A673 (cell line): ENCODE measurements at regions not wholly inside any gene's neighbourhood (a gene's known extent, or its start where the extent isn't known, plus 50 kb on each side); places are given as distances from the start of the nearest gene placed in this dataset.

Source experiments
- BruUV-seq: library from RNA; stranded (reverse); fragments of 400-500 nt; replicated peaks from 2 replicates; lab custom pipeline; 2021; lab: Mats Ljungman, UMichigan
- CTCF ChIA-PET: fragments of 300-600 bp; sonication (Branson Sonifier 250); formaldehyde crosslinking; loops from one replicate; lab custom pipeline; 2022; ENCODE audit warnings: antibody characterized with exemption; lab: Charles Lee
- POLR2A ChIA-PET: fragments of 300-600 bp; sonication (Branson Sonifier 250); formaldehyde crosslinking; loops from one replicate; lab custom pipeline; 2022; ENCODE audit warnings: antibody characterized with exemption; ENCODE audit not compliant: low non-redundant PET; lab: Charles Lee
- DNase-seq: peaks from one replicate; pipeline ENCODE4 v3.0.0-alpha.2; 2015; ENCODE audit warnings: low spot score
- H3K27ac ChIP-seq: fragments of 200-600 bp; sonication (generic); 2 replicates; pipeline ENCODE4 v1.5.1; 2016; ENCODE audit warnings: mixed run types, low read depth, mild to moderate bottlenecking, mixed read lengths, antibody characterized with exemption, low read length; ENCODE audit not compliant: poor library complexity, severe bottlenecking
- H3K27me3 ChIP-seq: fragments of 200-600 bp; sonication (generic); replicated peaks from 2 replicates; pipeline ENCODE4 v1.6.1; 2017; ENCODE audit warnings: mixed run types, low read depth, mild to moderate bottlenecking, mixed read lengths, antibody characterized with exemption, low read length; ENCODE audit not compliant: insufficient read depth, poor library complexity
- H3K36me3 ChIP-seq: fragments of 200-600 bp; sonication (generic); 2 replicates; pipeline ENCODE4 v1.6.1; 2016; ENCODE audit warnings: mixed run types, mild to moderate bottlenecking, mixed read lengths, antibody characterized with exemption, low read length; ENCODE audit not compliant: insufficient read depth, poor library complexity, severe bottlenecking
- H3K4me1 ChIP-seq: fragments of 200-600 bp; sonication (generic); 2 replicates; pipeline ENCODE4 v1.6.1; 2017; ENCODE audit warnings: mixed run types, mild to moderate bottlenecking, mixed read lengths, antibody characterized with exemption, low read length; ENCODE audit not compliant: insufficient read depth, poor library complexity, severe bottlenecking
- H3K4me3 ChIP-seq: fragments of 200-600 bp; sonication (generic); 2 replicates; pipeline ENCODE4 v1.5.1; 2016; ENCODE audit warnings: low read depth, mixed run types, mild to moderate bottlenecking, mixed read lengths, low read length; ENCODE audit not compliant: poor library complexity, severe bottlenecking
- H3K9me3 ChIP-seq: fragments of 200-600 bp; sonication (generic); 2 replicates; pipeline ENCODE4 v1.6.1; 2016; ENCODE audit warnings: mixed run types, low read depth, mild to moderate bottlenecking, mixed read lengths, antibody characterized with exemption, low read length; ENCODE audit not compliant: poor library complexity, severe bottlenecking
- CTCF ChIP-seq: fragments of 300-800, 200-600 bp; sonication (generic); conservative IDR thresholded peaks from 2 replicates; pipeline ENCODE4 v1.5.1; 2017; ENCODE audit warnings: low read depth, mild to moderate bottlenecking, antibody characterized with exemption, low read length, moderate library complexity, mixed read lengths
- EZH2 ChIP-seq: fragments of 200-600 bp; sonication (generic); IDR thresholded peaks from 2 replicates; pipeline ENCODE4 v1.6.1; 2017; ENCODE audit warnings: borderline replicate concordance, low read depth, mild to moderate bottlenecking, mixed read lengths, antibody characterized with exemption, low read length; ENCODE audit not compliant: poor library complexity, severe bottlenecking
- intact Hi-C: fragments of 100-400 bp; cut with micrococcal nuclease; formaldehyde crosslinking; loops from one replicate; pipeline ENCODE4 v1.10.0; 2022; ENCODE audit not compliant: unreplicated experiment

GRCh38 chr21:26366781-26367180 lies 196.2 kb upstream of the APP start:
- Histone ChIP-seq H3K9me3 (no peaks in the 10 kb centered on the region), H3K4me3 (no peak overlapping the region), H3K4me1 (no peaks in the 10 kb centered on the region), H3K27me3 (no peaks in the 10 kb centered on the region), H3K27ac (no peak overlapping the region), H3K36me3 (no peaks in the 10 kb centered on the region)
- BruUV-seq: no TSS peak
- CTCF ChIA-PET: no interaction called here
- DNase-seq: no peak
- intact Hi-C loops: no loop called here
- POLR2A ChIA-PET: no interaction called here
- TF ChIP-seq CTCF (no peak), EZH2 (no peak)

- TF ChIP-seq CTCF (no peak), EZH2 (no peak)
- Histone ChIP-seq H3K36me3 (no peaks in the 10 kb centered on the region), H3K4me3 (no peak overlapping the region), H3K27ac (no peak overlapping the region), H3K4me1 (no peaks in the 10 kb centered on the region), H3K27me3 (no peaks in the 10 kb centered on the region), H3K9me3 (no peaks in the 10 kb centered on the region)
- ChIA-PET POLR2A (no interaction called here), CTCF (no interaction called here)
- intact Hi-C loops: no loop called here
- no TSS peak for BruUV-seq
- DNase-seq: no peak
These were observed 195.3 kb upstream of the APP start for GRCh38 chr21:26365849-26366248.

- intact Hi-C loops: no loop called here
- H3K9me3 ChIP-seq: no peaks in the 10 kb centered on the region
- no peak overlapping the region for H3K4me3 ChIP-seq
- POLR2A ChIA-PET: no interaction called here
- H3K27ac ChIP-seq: no peak overlapping the region
- BruUV-seq: no TSS peak
- no peaks in the 10 kb centered on the region for H3K36me3 ChIP-seq
- no peaks in the 10 kb centered on the region for H3K27me3 ChIP-seq
- no peaks in the 10 kb centered on the region for H3K4me1 ChIP-seq
- CTCF ChIA-PET: no interaction called here
- DNase-seq: no peak
- TF ChIP-seq CTCF (no peak), EZH2 (no peak)
These were observed 181.1 kb upstream of the APP start for GRCh38 chr21:26351661-26352060.
